H4 (cell line): ENCODE measurements at regions not wholly inside any gene's neighbourhood (a gene's known extent, or its start where the extent isn't known, plus 50 kb on each side); places are given as distances from the start of the nearest gene placed in this dataset.

ENCODE experiments used
- DNase-seq: peaks from one replicate; pipeline ENCODE4 v3.0.0-alpha.2; 2015; ENCODE audit warnings: low spot score

GRCh38 chr9:16309469-16310271 lies 560.8 kb downstream of the BNC2 start:
- no peak for DNase-seq

GRCh38 chr9:16310278-16311110 lies 560.0 kb downstream of the BNC2 start:
- no peak for DNase-seq

- DNase-seq = no peak
Observed at GRCh38 chr9:16312116-16312515, 558.4 kb downstream of the BNC2 start.

- no peak for DNase-seq
Observed at GRCh38 chr9:16312962-16313546, 557.4 kb downstream of the BNC2 start.

DNA sequence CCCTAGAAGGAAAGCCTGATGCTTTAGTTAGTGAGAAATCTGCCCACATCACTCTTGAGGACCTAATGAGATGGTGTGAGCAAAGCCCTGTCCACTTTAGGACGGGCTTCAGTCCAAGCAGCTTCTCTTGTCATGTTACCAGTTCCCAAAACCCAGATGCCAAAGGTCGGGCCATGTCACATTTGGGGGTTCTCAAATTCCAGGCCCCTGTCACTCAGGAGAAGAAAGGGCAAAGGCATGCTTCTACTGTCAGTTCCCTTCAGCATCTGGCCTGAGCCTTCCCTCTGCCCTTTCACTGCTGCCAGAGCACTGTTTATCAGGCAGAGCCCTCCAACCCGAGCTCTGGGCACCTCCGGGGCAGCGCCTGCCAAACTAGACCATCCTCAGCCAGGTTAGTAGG lies 556.0 kb downstream of the BNC2 start:
- no peak for DNase-seq

- DNase-seq = no peak
Observed at GRCh38 chr9:16315720-16316119, 554.8 kb downstream of the BNC2 start.

- DNase-seq = no peak
Observed at GRCh38 chr9:16316456-16316855, 554.0 kb downstream of the BNC2 start.

DNA sequence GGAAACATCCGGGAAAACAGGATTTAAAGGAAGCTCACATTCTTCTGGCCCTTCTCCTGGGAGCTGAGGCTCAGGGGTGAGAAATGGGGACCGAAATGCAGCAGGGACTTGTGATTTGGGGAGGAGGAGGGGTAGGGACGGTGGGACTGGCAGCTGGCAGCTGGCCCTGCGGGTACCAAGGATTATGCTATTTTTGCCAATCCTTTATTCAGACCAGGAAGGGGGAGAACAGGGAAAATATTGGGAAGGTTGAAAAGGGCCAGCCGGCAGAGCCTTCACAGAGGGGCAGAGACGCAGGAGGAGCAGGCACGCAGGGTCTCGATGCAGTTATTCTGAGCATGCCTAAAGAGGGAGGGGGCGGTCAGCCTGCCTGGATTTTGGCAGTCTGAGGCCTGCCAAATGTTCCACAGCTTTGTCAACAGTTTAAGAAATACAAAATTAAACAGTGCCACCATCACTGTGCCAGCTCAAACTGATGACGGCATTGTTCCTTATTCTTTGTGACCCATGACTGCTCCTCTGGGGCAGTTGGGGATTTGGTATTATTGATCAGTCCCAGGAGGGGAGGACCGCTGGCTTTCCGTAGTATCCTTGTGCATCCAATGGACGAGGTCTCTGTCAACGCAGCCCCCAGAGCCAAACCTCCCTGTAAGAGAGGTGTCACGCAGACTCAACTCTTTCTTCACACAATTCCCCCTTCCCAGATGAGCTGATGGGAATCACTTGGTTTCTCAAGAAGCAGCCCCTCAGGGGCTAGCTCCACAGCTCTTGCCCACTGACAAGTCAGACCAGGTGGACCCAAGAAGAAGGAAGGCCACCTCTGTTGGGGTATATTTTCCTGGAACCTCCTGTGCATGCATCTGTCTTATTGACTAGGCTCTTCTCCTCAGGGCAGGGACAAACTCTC lies 553.3 kb downstream of the BNC2 start:
- no peak for DNase-seq

GRCh38 chr9:16318516-16319060 lies 551.9 kb downstream of the BNC2 start:
- no peak for DNase-seq

GRCh38 chr9:16319646-16320045 lies 550.8 kb downstream of the BNC2 start:
- DNase-seq = no peak

DNA sequence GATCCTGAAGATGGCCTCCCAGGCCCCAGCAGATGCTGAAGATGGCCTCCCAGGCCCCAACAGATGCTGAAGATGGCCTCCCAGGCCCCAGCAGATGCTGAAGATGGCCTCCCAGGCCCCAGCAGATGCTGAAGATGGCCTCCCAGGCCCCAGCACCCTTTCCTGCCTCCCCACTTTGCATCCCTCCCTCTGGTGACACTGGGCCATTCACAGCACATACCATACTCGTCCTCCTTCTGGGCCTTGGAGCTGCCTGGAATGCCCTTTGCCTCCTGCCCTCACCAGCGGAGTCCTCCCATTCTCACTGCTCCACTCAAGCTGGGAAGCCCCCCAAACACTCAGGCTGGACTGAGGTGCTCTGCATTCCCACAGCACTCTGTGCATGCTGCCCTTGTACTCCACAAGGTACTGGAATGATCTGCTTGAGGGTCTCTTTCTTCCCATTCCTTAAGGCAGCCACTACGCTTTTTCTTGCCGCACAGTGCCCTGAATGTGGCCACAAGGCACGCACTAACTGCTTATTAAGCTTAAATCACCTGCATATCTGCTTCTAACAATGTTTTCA lies 550.0 kb downstream of the BNC2 start:
- DNase-seq = no peak

- DNase-seq = peak; percentile 41
Observed at GRCh38 chr9:16321461-16322119, 548.9 kb downstream of the BNC2 start.

GRCh38 chr9:16322849-16323248 lies 547.6 kb downstream of the BNC2 start:
- DNase-seq = no peak

DNA sequence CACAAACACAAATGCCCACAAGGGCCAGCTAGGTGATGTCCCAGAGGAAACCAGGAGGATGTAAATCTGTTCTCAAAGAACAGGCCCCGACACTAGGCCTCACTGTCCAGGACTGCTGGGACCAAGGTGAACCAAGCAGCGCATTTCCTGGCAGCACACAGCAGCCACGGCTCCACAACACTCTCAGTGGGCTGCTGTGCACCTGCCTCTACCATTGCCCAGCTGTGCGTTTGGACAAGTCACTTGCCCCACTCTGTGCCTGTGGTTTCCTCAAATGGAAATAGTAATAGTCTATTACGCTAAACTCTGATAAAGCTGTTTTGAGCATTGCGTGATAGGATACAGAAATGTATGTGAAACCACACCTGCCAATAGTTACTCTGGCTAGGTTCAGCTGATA lies 544.5 kb downstream of the BNC2 start:
- no peak for DNase-seq

GRCh38 chr9:16328349-16328748 lies 542.1 kb downstream of the BNC2 start:
- no peak for DNase-seq

DNA sequence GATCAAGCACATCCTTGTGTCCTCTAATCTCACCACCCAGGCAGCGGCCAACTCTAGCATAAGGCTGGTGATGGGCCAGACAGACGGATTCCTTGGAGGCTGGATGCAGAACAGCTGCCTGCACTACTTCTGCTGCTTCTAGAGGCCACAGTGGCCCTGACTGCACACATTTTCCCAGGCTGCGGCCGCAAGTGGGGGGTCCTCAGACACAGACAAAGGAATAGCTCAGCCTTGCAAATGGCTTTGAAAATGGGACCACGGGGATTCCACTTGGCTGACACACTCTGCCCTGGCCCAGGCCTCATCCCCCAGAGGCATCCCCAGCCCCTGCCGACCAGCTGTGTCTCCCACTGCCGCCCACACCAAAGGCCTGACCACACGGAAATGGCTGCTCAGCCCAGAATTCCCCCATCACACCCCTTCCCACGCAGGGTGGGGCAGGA lies 540.8 kb downstream of the BNC2 start:
- DNase-seq = no peak

GRCh38 chr9:16331031-16331430 lies 539.4 kb downstream of the BNC2 start:
- no peak for DNase-seq

DNA sequence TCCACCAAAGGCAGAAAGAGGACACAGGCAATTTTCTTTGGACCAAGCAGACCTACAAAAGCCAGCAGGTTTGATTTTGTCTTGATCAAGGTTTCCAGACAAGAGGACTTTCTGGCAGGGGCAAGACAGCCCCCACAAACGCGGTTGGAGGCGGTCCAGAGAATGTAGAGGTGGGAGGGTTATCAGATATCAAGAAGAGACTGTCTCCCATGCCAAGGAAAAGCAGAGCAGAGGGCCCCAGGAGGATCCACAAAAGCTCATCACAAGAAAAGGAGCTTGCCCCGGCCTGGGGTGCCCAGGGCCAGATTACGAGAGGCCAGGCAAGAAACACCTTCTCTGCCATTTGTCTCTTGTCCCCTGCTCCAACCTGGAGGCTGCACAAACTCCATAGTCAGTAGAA lies 538.9 kb downstream of the BNC2 start:
- no peak for DNase-seq

- no peak for DNase-seq
Observed at GRCh38 chr9:16333691-16334090, 536.8 kb downstream of the BNC2 start.

DNA sequence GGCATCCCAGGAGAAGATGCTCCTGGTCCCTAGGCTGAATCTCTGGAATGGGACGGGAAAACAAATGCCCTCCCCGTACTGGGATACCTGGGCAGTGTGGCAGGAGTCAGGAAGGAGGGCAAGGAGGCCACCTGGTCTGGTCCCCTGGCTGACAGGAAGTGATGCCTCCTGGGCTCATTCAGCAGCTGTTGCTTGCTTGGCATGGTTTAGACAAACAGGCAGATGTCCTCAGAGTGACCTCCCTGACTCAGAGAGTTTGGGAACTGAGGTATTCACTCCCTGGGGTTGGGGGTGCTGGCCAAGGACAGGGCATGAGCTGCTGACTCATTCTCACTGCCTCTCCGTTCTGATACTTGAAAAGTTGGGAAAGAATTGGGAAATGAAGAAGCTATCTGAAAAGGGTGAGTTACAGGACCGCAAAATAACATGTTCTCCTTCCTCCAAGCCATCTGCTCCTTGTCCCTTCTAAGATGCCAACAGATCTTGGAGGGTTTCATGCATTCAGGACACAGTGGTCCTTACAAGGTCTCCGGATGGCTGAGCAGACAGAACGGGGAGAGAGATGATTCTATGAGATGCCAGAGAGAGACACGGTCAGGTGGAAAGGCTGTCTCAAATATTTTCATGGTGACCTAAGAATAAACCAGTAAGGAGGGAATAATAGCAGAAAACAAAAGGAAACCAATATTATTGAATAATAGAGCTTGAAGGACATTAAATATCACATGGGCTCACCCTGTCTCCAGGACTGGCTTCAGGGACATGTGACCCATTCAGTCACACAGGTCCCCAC lies 534.5 kb downstream of the BNC2 start:
- peak; percentile 84 for DNase-seq
